Lower lobe of right lung (tissue), 2 donors: ENCODE measurements at regions not wholly inside any gene's neighbourhood (a gene's known extent, or its start where the extent isn't known, plus 50 kb on each side); places are given as distances from the start of the nearest gene placed in this dataset.
A peak's percentile ranks its signal among the peaks of the same experiment; 100 is the strongest.

Experiments used
- ATAC-seq, 2 donors: fragments of 200-7000 bp; cut with Tn5 transposase; one replicate each; pipeline ENCODE4 v1.9.1; 2020 to 2022; ENCODE audit warnings: mild to moderate bottlenecking in 2 of 2, moderate library complexity in 2 of 2
- DNase-seq: peaks from one replicate; pipeline ENCODE4 v3.0.0-alpha.2; 2020
- H3K27ac ChIP-seq: fragments of 200-600 bp; one replicate; pipeline ENCODE4 v1.8.0; 2022
- H3K27me3 ChIP-seq: fragments of 200-600 bp; one replicate; pipeline ENCODE4 v1.8.0; 2022; ENCODE audit warnings: low read depth
- H3K36me3 ChIP-seq: fragments of 200-600 bp; one replicate; pipeline ENCODE4 v1.8.0; 2022; ENCODE audit warnings: mild to moderate bottlenecking
- H3K4me1 ChIP-seq: fragments of 200-600 bp; one replicate; pipeline ENCODE4 v1.8.0; 2022
- H3K4me3 ChIP-seq: fragments of 200-600 bp; one replicate; pipeline ENCODE4 v1.8.0; 2022; ENCODE audit warnings: mild to moderate bottlenecking
- H3K9me3 ChIP-seq: fragments of 200-600 bp; one replicate; pipeline ENCODE4 v1.8.0; 2022
- intact Hi-C: fragments of 100-400 bp; cut with DNase I; formaldehyde crosslinking; loops from one replicate; pipeline ENCODE4 v1.11.0; 2022
- TF ChIP-seq, protein P1 (sequence below): fragments of 200-600 bp; IDR thresholded peaks from one replicate; pipeline ENCODE4 v1.8.0; 2022; ENCODE audit warnings: antibody characterized with exemption, mild to moderate bottlenecking
- donor health status: DM: no; HTN: yes; CAD: no; lungs with severe emphysema.

DNA sequence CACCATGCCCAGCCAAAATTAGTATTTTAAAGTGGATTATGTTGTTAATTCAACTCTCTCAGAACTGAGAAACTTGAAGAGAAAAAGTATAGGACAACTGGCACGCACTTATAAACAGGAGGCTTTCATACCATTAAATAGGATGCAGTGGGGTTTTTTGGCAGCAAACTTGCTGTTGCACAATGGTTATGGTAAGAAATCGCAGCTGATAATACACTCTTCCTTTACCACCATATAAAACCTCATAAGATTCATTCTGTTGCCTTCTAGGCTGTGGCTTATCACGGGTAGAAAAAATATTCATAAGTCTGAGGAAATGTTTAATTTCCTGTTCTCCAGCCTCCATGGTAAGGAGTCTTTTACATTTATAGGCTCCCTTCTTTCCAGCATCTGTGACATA is 95.3 kb downstream of the TMCO5A start:
- H3K9me3 ChIP-seq: no peaks in the 10 kb centered on the region
- ATAC-seq: no peak
- H3K4me3 ChIP-seq: no peak overlapping the region
- H3K27me3 ChIP-seq: no peaks in the 10 kb centered on the region
- no peak for DNase-seq
- TF ChIP-seq, protein P1, sequence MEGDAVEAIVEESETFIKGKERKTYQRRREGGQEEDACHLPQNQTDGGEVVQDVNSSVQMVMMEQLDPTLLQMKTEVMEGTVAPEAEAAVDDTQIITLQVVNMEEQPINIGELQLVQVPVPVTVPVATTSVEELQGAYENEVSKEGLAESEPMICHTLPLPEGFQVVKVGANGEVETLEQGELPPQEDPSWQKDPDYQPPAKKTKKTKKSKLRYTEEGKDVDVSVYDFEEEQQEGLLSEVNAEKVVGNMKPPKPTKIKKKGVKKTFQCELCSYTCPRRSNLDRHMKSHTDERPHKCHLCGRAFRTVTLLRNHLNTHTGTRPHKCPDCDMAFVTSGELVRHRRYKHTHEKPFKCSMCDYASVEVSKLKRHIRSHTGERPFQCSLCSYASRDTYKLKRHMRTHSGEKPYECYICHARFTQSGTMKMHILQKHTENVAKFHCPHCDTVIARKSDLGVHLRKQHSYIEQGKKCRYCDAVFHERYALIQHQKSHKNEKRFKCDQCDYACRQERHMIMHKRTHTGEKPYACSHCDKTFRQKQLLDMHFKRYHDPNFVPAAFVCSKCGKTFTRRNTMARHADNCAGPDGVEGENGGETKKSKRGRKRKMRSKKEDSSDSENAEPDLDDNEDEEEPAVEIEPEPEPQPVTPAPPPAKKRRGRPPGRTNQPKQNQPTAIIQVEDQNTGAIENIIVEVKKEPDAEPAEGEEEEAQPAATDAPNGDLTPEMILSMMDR: no peak
- H3K27ac ChIP-seq: no peak overlapping the region
- H3K4me1 ChIP-seq: peaks cover 5% of the 10 kb centered on the region
- no peaks in the 10 kb centered on the region for H3K36me3 ChIP-seq
- intact Hi-C loops: no loop called here

DNA sequence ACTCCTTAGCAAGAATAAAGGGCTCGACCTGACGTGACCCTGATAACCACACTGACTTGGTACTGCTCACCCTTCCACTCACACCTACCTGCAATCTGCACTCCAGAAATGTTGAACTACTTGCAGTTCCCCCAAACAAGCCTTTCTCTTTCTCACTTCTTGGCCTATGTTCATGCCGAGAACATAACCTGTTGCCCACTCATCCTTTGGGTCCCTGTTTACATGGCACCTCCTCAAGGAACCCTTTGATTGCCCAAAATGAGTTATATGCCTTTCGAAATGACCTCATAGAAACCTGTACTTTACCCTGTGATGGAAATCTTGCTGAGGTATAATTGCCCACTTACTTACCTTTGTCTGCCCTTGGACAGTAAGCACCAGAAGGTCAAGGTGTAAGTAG is 96.2 kb downstream of the TMCO5A start:
- intact Hi-C loops: no loop called here
- peaks cover 5% of the 10 kb centered on the region for H3K4me1 ChIP-seq
- ATAC-seq: no peak
- DNase-seq: no peak
- H3K4me3 ChIP-seq: no peak overlapping the region
- no peaks in the 10 kb centered on the region for H3K9me3 ChIP-seq
- no peaks in the 10 kb centered on the region for H3K36me3 ChIP-seq
- H3K27me3 ChIP-seq: no peaks in the 10 kb centered on the region
- TF ChIP-seq, protein P1: no peak
- no peak overlapping the region for H3K27ac ChIP-seq

DNA sequence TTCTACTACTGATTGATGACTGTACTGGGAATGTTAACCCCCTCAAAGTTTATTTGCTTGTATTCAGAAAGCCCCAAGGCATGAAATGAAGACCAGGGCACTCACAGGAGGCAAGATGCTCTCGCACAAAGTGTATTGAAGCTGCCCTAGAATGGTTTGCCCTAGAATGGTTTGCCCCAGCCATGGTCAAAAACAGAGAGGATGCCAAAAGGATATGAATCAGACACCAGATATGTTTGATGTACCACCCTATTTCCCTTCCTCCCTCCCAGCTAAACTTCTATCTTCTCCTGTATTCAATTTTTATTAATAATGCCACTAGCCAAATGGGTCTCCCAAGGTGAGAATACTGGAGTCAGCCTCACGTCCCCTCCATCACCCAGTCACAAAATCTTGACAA is 101.3 kb downstream of the TMCO5A start:
- no peaks in the 10 kb centered on the region for H3K4me1 ChIP-seq

DNA sequence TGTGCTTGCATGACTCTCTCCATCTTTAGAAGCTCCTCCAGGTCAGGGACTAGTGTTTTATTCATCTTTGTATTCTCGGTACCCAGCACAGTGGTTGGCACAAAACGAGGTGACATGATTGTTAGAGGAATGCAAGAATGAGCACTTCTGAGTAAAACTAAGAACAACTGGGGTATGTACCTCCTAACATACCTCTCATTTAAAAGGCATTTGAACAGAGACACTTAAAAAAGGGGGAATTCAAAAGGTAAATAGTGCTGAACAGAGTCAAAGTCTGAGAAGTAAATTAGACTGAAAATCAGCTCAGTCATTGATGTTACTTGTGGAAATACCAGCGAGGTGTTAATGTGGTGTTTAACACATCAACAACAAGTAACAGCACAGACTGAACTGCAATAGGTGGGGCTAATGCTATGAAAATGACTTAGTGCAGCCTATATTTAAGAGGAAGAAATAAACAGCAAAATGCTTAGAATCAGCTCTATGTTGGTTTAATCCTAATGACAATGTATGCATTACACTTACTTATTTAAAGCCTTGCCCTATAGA is 102.4 kb downstream of the TMCO5A start:
- DNase-seq: no peak
- Histone ChIP-seq H3K9me3 (no peaks in the 10 kb centered on the region), H3K27me3 (no peaks in the 10 kb centered on the region), H3K36me3 (no peaks in the 10 kb centered on the region), H3K4me3 (no peak overlapping the region), H3K27ac (no peak overlapping the region), H3K4me1 (peaks cover under 1% of the 10 kb centered on the region)
- ATAC-seq: peak in 1 of 2 donors; percentile 43
- intact Hi-C loops: no loop called here
- TF ChIP-seq, protein P1: no peak

More for the DNA sequence above, 101.3 kb downstream of the TMCO5A start:
- no peak for ATAC-seq
- TF ChIP-seq, protein P1: no peak
- no peaks in the 10 kb centered on the region for H3K27me3 ChIP-seq
- DNase-seq: no peak
- H3K27ac ChIP-seq: no peak overlapping the region
- intact Hi-C loops: no loop called here
- no peaks in the 10 kb centered on the region for H3K36me3 ChIP-seq
- H3K9me3 ChIP-seq: no peaks in the 10 kb centered on the region
- H3K4me3 ChIP-seq: no peak overlapping the region

DNA sequence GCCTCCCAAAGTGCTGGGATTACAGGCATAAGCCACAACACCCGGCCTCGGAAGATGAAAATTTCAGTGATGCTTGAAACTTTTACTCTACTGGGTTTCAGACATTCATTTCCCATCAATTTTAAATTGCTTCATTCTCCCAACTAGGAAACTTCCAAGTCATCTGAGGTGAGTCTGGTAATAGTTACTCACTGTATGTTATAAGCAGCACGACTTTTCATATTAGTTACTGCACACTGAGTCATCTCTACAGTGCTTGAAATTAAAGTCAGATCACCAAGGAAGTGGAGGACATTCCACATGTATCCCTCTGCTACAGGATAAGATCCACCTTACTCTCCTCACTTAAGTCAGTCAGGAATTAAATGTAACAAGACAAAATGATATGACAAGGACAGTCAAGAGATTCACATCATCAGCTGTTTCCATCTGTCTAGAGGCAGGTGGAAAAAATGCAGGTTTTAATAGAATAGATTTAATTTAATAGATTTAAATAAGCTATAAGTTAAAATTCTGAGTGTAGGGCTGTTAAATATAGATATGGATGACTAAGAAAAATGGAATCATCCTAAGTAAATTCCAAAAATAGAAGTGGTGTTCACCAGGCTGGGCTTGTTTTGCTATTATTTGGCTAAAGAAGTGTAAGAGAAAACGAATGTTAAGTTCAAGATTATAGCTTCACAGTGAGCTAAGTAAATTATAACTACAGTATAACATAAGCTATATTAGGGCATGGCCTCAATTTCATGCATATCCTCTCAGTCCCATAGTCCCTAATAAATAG is 104.4 kb downstream of the TMCO5A start:
- Histone ChIP-seq H3K4me1 (peaks cover 17% of the 10 kb centered on the region), H3K4me3 (no peak overlapping the region), H3K36me3 (no peaks in the 10 kb centered on the region), H3K9me3 (no peaks in the 10 kb centered on the region), H3K27ac (no peak overlapping the region), H3K27me3 (no peaks in the 10 kb centered on the region)
- intact Hi-C loops: no loop called here
- ATAC-seq: no peak
- no peak for DNase-seq
- TF ChIP-seq, protein P1: no peak
